GM12878 (cell line): ENCODE measurements at regions not wholly inside any gene's neighbourhood (a gene's known extent, or its start where the extent isn't known, plus 50 kb on each side); places are given as distances from the start of the nearest gene placed in this dataset.

Source experiments
- CTCF ChIP-seq, 3 experiments: IDR thresholded peaks in 2 of 3; conservative IDR thresholded peaks in 1 of 3; 2 replicates each; pipeline ENCODE4 v1.5.1; 2011; ENCODE audit warnings: low read depth in 3 of 3, low read length in 3 of 3, mild to moderate bottlenecking in 3 of 3, control low read depth in 2 of 3, moderate library complexity in 2 of 3, inconsistent platforms in 1 of 3, mixed read lengths in 1 of 3; ENCODE audit not compliant: control insufficient read depth in 2 of 3, insufficient read depth in 1 of 3; ENCODE audit errors: extremely low read depth in 1 of 3
- MXI1 ChIP-seq: fragments of 150-350 bp; IDR thresholded peaks from 2 replicates; pipeline ENCODE4 v1.6.1; 2011; ENCODE audit warnings: low read depth, mild to moderate bottlenecking, inconsistent platforms, low read length, improper control_type of control experiment
- PBX3 ChIP-seq: IDR thresholded peaks from 2 replicates; pipeline ENCODE4 v1.6.1; 2011; ENCODE audit warnings: mild to moderate bottlenecking, low read depth, low read length, moderate library complexity; ENCODE audit not compliant: insufficient replicate concordance
- POLR2A ChIP-seq: IDR thresholded peaks from 2 replicates; pipeline ENCODE4 v1.6.1; 2011; ENCODE audit warnings: low read depth, mild to moderate bottlenecking, low read length
- RCOR1 ChIP-seq: conservative IDR thresholded peaks from 2 replicates; pipeline ENCODE4 v1.6.1; 2012; ENCODE audit warnings: low read depth, low read length, improper control_type of control experiment
- REST ChIP-seq: IDR thresholded peaks from 2 replicates; pipeline ENCODE4 v1.6.1; 2012; ENCODE audit warnings: mild to moderate bottlenecking, low read depth, low read length
- SPI1 ChIP-seq: IDR thresholded peaks from 2 replicates; pipeline ENCODE4 v1.6.1; 2011; ENCODE audit warnings: low read depth, mild to moderate bottlenecking, low read length, moderate library complexity, borderline replicate concordance; ENCODE audit not compliant: insufficient read depth
- ZNF274 ChIP-seq: IDR thresholded peaks from one replicate; pipeline ENCODE4 v1.8.0; 2011; ENCODE audit not compliant: insufficient read length, insufficient read depth

- TF ChIP-seq PBX3 (no peak), CTCF (IDR thresholded peaks at IDR 0.05 in 2 of 3, conservative IDR thresholded peaks at IDR 0.05 in 1 of 3; ENCODE audit: control insufficient read depth in 2 of 3, extremely low read depth in 1 of 3, insufficient read depth in 1 of 3, low read depth in 3 of 3, low read length in 3 of 3) (no peak), MXI1 (no peak), RCOR1 (no peak), ZNF274 (no peak), SPI1 (no peak), POLR2A (no peak), REST (no peak)
Measured at GRCh38 chr15:55108448-55108847, 88.3 kb downstream of the RSL24D1 start.
